T-helper 17 cell (primary cell): ENCODE measurements at regions not wholly inside any gene's neighbourhood (a gene's known extent, or its start where the extent isn't known, plus 50 kb on each side); places are given as distances from the start of the nearest gene placed in this dataset.

Source experiments
- ATAC-seq: fragments of 150-1000 bp; cut with Tn5 transposase; 2 replicates; pipeline ENCODE4 v1.10.0; 2021; ENCODE audit warnings: mild to moderate bottlenecking, moderate library complexity
- DNase-seq, 3 donors: peaks; one replicate each; pipeline versions ENCODE4 v3.0.0 to v3.0.0-alpha.2; 2020 to 2021
- H3K9me3 ChIP-seq: one replicate; pipeline ENCODE4 v1.7.0; 2013; ENCODE audit warnings: low read length, mild to moderate bottlenecking; ENCODE audit not compliant: control insufficient read depth, poor library complexity, severe bottlenecking
- H3K27ac Mint-ChIP-seq: one replicate; pipeline ENCODE4 v1.8.0; 2022; ENCODE audit warnings: mild to moderate bottlenecking, moderate library complexity, mixed read lengths
- H3K27me3 Mint-ChIP-seq: one replicate; pipeline ENCODE4 v1.8.0; 2022; ENCODE audit warnings: mixed read lengths
- H3K36me3 Mint-ChIP-seq: one replicate; pipeline ENCODE4 v1.8.0; 2022; ENCODE audit warnings: low read depth, mixed read lengths
- H3K4me1 Mint-ChIP-seq: one replicate; pipeline ENCODE4 v1.8.0; 2022; ENCODE audit warnings: mild to moderate bottlenecking, mixed read lengths
- H3K4me3 Mint-ChIP-seq: one replicate; pipeline ENCODE4 v1.8.0; 2022; ENCODE audit warnings: mild to moderate bottlenecking, moderate library complexity, mixed read lengths

DNA sequence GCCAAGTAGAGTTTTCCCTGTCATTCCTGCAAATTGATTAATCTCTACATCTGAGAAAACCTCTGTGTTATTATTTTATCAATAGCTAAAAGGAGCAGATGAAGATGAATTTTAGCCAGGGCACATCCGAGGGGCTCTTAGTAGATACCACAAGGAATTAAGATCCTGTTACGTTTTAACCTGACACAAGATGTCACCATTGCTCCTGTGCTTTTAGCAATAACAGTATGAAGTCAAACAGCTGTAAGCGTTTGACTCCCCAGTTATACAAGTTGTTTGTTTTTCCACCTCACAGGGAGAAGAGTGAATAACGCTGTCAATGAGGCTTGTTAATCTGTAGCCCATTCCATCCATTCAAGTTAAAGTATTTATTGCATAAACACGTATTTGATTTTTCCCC is 76.0 kb upstream of the AP1S2 start:
- H3K4me3 Mint-ChIP-seq: no peak overlapping the region
- no peak overlapping the region for H3K27ac Mint-ChIP-seq
- H3K4me1 Mint-ChIP-seq: peaks cover 2% of the 10 kb centered on the region
- H3K27me3 Mint-ChIP-seq: peaks cover 31% of the 10 kb centered on the region
- DNase-seq: no peak
- no peak for ATAC-seq
- H3K36me3 Mint-ChIP-seq: peaks cover 3% of the 10 kb centered on the region
- no peaks in the 10 kb centered on the region for H3K9me3 ChIP-seq

DNA sequence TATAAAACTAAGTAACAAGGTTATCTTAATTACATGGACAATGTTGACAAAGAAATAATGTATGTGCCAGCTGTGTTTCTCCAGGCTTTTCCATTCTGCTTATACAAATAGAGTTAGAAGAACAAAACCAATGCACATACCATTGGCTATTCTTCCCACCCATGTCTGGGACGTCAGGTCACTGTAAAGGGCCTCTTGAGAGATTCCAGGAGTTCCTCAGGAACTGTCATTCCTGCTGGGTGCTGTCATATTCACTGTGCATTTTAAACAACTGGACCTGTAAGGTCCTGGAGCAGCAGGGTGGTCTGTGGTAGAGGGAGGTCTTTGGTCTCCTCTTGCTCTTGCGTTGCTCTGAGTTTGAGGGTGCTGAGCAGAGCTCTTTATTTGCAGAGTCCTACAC is 74.6 kb upstream of the AP1S2 start:
- H3K27me3 Mint-ChIP-seq: peaks cover 31% of the 10 kb centered on the region
- H3K4me1 Mint-ChIP-seq: peaks cover 2% of the 10 kb centered on the region

DNA sequence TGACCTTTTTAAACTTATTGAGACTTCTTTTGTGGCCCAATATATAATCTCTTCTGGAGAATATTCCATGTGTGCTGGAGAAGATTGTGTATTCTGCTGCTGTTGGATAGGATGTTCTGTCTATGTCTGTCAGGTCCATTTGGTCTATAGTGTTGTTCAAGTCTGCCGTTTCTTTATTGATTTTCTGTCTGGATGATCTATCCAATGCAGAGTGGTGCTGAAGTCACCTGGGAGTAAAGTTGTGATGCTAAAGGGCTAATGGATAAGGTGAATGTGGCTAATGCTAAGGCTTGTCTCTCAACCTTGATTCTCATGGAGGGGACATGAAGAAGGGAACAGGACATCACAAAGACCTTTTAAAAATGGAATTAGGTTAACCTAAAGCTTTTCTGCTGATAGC is 72.0 kb upstream of the AP1S2 start:
- ATAC-seq (no peak), DNase-seq (no peak)
- Mint-ChIP-seq H3K36me3 (peaks cover 3% of the 10 kb centered on the region), H3K27ac (no peak overlapping the region), H3K4me3 (no peak overlapping the region), H3K27me3 (peaks cover 24% of the 10 kb centered on the region), H3K4me1 (peaks cover 2% of the 10 kb centered on the region)
- no peaks in the 10 kb centered on the region for H3K9me3 ChIP-seq

More for the DNA sequence above, 74.6 kb upstream of the AP1S2 start:
- peaks cover 3% of the 10 kb centered on the region for H3K36me3 Mint-ChIP-seq
- no peak overlapping the region for H3K27ac Mint-ChIP-seq
- no peaks in the 10 kb centered on the region for H3K9me3 ChIP-seq
- no peak for ATAC-seq
- H3K4me3 Mint-ChIP-seq: no peak overlapping the region
- no peak for DNase-seq

DNA sequence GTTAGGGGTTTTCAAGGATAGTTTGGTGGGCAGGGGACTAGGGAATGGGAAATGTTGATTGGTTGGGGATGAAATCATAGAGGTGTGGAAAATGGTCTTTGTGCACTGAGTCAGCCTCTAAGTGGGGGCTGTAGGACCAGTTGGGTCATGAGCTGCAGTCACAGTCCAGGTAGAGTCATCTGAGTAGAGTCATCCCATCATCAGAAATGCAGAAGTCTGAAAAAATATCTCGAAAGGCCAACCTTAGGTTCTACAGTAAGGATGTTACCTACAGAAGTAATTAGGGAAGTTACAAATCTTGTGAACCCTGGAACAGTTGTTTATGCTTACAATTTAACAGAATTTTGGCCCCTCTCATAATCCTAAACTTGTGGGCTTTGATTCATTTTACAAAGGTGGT is 63.4 kb upstream of the AP1S2 start:
- no peak for ATAC-seq
- no peaks in the 10 kb centered on the region for H3K4me1 Mint-ChIP-seq
- H3K4me3 Mint-ChIP-seq: no peak overlapping the region
- DNase-seq: no peak
- H3K9me3 ChIP-seq: no peaks in the 10 kb centered on the region
- peaks cover 2% of the 10 kb centered on the region for H3K36me3 Mint-ChIP-seq
- H3K27ac Mint-ChIP-seq: no peak overlapping the region
- no peaks in the 10 kb centered on the region for H3K27me3 Mint-ChIP-seq

DNA sequence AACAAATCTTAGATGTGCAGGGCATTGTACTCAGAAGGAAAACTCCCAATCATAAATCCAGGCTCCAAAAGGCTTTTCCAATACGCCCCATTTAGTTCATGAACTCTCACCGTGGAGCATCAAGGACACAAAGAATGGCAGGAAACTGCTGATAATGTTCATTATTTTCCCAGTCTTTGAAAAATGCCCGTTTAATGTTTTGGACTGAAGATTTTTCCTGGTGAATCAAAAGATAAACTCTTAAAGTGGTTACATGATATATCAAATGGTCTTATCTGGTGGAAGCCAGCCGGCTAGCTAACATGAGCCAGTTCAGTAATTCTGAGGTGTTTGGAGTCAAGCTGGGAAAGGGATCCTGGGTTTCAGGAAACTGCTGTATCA is 62.1 kb upstream of the AP1S2 start:
- H3K9me3 ChIP-seq: no peaks in the 10 kb centered on the region
- H3K36me3 Mint-ChIP-seq: peaks cover 2% of the 10 kb centered on the region
- no peaks in the 10 kb centered on the region for H3K4me1 Mint-ChIP-seq
- no peak for ATAC-seq
- no peak overlapping the region for H3K4me3 Mint-ChIP-seq
- DNase-seq: no peak
- H3K27ac Mint-ChIP-seq: no peak overlapping the region
- H3K27me3 Mint-ChIP-seq: no peaks in the 10 kb centered on the region

DNA sequence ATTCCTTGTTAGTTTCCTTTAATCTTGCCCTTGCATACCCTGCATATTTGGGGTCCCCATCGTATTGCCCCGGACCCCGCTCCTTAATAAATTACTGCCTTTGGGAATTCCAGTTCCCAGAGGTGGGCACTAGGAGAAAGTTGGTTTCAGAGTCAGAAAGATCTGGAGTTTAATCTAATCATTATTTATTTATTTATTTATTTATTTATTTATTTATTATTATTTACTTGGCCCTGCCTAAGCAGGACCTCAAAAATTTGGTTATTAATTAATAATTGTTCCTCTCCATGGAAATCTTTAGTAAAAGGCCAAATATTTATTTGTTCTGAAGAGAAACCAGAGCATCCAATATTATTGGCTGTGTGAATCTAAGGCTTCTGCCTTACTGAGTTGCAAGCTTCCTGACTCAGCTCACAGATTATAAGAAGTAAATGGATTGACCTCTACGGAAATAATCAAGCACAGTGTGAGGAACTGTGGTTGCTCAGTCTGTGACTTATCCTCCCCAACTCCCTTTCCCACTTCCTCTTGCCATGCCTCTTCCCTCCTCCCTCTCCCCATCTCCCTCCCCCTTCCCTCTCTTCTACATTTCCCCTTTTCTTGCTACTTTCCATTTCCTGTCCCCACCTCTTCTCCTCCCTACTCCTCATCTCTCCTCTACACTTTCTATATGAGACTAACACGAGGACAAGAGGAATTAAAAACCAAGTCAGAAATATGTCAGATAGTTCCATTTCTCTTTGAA is 61.5 kb upstream of the AP1S2 start:
- Mint-ChIP-seq H3K36me3 (peaks cover 2% of the 10 kb centered on the region), H3K4me1 (no peaks in the 10 kb centered on the region), H3K27me3 (no peaks in the 10 kb centered on the region), H3K27ac (no peak overlapping the region), H3K4me3 (no peak overlapping the region)
- no peak for DNase-seq
- ATAC-seq: no peak
- H3K9me3 ChIP-seq: no peaks in the 10 kb centered on the region

DNA sequence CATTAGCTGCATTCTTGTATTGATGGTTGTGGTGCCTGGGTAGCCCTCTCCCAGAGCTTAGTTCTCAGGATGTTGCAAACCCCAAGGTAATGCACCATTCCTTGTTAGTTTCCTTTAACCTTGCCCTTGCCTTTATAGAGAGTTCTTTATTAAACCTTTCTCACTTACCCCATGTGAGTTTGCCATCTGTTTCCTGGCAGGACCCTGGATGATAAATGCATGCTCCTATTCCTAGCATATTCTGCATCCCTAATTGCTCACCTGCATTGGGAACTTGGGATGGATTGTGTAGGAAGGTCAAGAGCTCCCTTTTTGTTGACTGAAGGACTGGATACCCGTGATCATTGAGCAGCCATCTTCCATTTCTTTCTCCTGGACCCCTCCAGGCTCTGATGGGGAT is 59.9 kb upstream of the AP1S2 start:
- H3K36me3 Mint-ChIP-seq: peaks cover 2% of the 10 kb centered on the region
- H3K4me3 Mint-ChIP-seq: no peak overlapping the region
- H3K9me3 ChIP-seq: no peaks in the 10 kb centered on the region
- no peaks in the 10 kb centered on the region for H3K4me1 Mint-ChIP-seq
- DNase-seq (no peak), ATAC-seq (no peak)
- H3K27me3 Mint-ChIP-seq: no peaks in the 10 kb centered on the region
- no peak overlapping the region for H3K27ac Mint-ChIP-seq

DNA sequence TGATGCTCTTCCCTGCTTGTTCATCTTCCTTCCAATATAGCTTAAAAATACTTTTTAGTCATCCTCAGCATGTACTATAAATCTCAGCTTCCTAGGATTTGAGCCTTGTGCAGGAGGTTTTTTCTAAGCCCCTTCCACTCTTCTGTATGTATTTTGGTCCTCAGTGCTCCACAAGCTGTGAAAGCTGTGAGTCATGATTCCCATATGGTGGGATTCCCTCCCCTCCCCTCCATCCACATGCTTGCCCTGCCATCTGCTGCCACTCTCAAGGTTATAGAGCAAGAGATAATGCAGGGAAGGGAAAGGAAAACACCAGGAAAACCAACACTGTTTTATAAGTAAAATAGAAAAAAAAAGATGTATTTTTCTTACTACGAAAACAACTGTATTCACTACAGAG is 58.5 kb upstream of the AP1S2 start:
- Mint-ChIP-seq H3K4me1 (no peaks in the 10 kb centered on the region), H3K27me3 (no peaks in the 10 kb centered on the region)

DNA sequence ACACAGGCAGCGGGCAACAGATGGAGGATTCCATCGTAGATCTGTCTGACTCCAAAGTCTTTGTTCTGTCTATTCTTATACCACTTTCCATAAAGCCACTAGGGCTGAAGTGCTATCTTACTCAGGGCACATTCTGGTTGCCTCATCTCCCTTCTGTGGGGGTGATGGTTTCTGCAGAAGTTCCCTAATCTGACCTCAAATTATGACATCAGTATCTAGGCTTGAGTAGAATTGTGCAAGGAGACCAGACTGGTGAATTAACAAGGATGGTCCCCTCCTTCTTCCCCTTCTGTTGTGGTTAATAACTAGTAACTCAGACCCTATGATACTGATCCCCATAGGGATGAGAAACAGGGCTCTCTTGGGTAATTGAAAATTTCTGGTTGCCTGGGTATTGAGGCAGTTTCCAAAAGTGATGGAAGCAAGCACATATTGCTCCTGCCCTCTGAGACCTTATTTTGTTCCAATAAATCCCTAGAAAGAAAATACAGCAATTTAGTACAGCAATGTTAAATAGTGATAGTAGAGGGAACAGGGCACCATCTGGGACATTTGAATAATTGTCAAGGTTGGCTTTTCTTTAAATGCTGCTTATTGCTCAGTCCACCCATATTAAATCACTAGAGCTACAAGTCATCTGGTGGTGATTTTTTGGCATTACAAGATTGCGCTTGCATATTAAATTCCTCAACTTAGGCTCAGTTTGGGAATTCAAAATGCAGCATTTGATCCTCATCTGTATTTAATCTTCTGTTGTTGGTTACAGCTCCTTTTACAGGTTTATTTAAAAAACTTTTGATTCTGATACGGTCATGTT is 57.3 kb upstream of the AP1S2 start:
- H3K4me3 Mint-ChIP-seq: no peak overlapping the region
- no peaks in the 10 kb centered on the region for H3K27me3 Mint-ChIP-seq
- H3K27ac Mint-ChIP-seq: no peak overlapping the region
- H3K9me3 ChIP-seq: no peaks in the 10 kb centered on the region
- no peaks in the 10 kb centered on the region for H3K4me1 Mint-ChIP-seq
- H3K36me3 Mint-ChIP-seq: peaks cover 2% of the 10 kb centered on the region
- DNase-seq (no peak), ATAC-seq (peak; percentile 20)

More for the DNA sequence above, 58.5 kb upstream of the AP1S2 start:
- Mint-ChIP-seq H3K36me3 (peaks cover 2% of the 10 kb centered on the region), H3K27ac (no peak overlapping the region), H3K4me3 (no peak overlapping the region)
- DNase-seq: no peak
- no peaks in the 10 kb centered on the region for H3K9me3 ChIP-seq
- ATAC-seq: no peak

DNA sequence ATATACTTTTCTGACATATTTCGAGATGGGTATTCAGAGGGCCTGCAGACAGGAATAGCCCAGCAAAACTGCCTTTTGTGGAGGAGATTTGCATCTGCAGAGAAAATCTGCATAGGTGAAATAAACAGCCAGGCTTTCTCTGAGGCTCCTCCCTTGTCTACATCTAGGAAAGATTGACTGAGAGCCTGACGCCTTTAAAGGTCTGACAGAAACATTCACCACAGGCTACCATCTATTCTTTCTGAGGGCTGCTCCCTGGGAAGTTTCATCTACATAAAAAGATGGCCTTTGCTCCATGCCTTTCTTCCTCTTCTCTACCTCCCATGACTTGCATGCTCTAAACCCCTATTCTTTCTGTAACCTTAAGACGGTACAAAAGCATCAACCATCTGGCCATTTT is 55.0 kb upstream of the AP1S2 start:
- no peak for ATAC-seq
- no peak overlapping the region for H3K27ac Mint-ChIP-seq
- DNase-seq: no peak
- H3K9me3 ChIP-seq: no peaks in the 10 kb centered on the region
- H3K4me1 Mint-ChIP-seq: no peaks in the 10 kb centered on the region
- H3K36me3 Mint-ChIP-seq: no peaks in the 10 kb centered on the region
- H3K27me3 Mint-ChIP-seq: no peaks in the 10 kb centered on the region
- no peak overlapping the region for H3K4me3 Mint-ChIP-seq

DNA sequence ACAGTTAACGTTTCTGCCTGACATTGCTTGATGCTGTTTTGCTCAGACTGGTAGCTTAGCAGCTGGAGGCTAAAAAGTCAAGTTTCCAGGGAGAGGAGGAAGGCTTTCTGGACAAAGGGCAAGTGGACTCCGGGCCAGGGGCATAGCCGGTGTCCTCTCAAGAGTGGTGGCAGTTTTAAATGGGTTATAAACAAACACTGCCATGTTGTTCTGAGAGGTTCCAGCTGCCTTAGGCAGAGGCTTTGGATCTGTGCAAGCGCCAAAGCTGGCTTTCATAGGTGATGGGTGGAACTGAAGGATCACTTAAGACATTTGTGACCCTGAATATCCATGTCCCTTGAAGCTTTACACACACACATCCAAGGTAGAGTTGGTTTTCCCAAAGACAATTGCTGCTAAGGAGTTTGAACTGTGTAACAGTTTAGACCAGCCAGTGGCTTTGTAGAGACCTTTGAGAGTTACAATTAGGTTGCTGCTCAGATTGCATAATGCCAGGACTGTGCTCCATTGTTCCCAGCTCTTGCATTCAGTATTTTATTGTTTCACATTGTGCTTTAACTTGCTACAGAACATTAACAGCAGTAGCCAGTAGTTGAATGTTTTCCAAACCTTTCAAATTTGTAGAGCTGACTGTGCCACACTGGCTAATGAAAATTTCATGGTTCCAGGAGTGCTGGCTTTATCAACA is 54.1 kb upstream of the AP1S2 start:
- DNase-seq (no peak), ATAC-seq (no peak)
- no peaks in the 10 kb centered on the region for H3K9me3 ChIP-seq
- no peaks in the 10 kb centered on the region for H3K4me1 Mint-ChIP-seq
- no peaks in the 10 kb centered on the region for H3K36me3 Mint-ChIP-seq
- H3K4me3 Mint-ChIP-seq: no peak overlapping the region
- no peaks in the 10 kb centered on the region for H3K27me3 Mint-ChIP-seq
- H3K27ac Mint-ChIP-seq: no peak overlapping the region

DNA sequence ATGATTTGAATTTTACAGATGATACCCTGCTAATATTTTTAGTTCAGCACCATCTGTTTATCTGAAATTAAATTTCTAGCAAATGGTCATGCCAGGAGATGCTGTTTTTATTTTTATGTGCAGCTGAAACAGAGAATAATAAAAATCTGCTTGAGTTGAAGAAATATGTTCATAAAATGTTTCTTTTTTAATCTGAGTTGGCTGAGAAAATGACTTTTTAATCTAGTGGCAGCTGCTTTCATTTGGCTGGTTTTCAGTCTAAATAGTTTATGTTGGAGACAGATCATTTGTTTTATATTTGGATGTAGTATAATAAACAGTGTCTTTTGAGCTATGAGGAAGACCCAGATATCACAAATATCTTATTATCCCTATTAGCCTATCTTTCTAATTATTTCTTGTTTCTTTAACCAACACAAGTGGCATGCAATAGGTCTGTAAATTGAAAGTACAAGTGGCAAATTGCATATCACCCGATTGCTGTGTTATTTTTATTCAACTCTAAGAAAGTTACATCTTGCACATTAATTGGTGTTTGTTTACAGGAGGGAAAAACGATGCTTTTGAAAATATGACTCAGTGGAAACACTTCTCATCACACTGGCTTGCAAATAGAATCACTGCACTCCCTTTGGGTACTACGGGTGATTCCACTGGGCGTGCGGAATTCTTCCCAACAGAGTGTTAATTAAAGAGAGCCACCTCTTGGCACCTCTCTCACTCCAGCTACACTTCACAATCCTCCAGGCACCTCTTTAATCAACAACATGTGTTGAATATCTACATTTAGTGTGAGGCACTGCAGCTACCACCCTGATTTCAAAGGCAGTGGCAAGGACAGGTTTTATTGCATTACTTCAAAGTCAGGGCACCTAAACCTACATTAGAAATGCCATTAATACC is 51.7 kb upstream of the AP1S2 start:
- Mint-ChIP-seq H3K4me3 (no peak overlapping the region), H3K27me3 (no peaks in the 10 kb centered on the region), H3K36me3 (peaks cover 2% of the 10 kb centered on the region), H3K4me1 (no peaks in the 10 kb centered on the region), H3K27ac (no peak overlapping the region)
- no peaks in the 10 kb centered on the region for H3K9me3 ChIP-seq
- ATAC-seq (no peak), DNase-seq (no peak)
